Activated CD8-positive, alpha-beta T cell treated with anti-CD3 and anti-CD28 coated beads for 36 hours (primary cell): ENCODE measurements at regions not wholly inside any gene's neighbourhood (a gene's known extent, or its start where the extent isn't known, plus 50 kb on each side); places are given as distances from the start of the nearest gene placed in this dataset.

Source experiments
- ATAC-seq: fragments of 200-7000 bp; cut with Tn5 transposase; one replicate; pipeline ENCODE4 v1.10.0; 2021; ENCODE audit warnings: mild to moderate bottlenecking, moderate library complexity
- CTCF ChIA-PET: fragments of 350-600 bp; sonication (Branson Sonifier 250); formaldehyde crosslinking; loops from one replicate; lab custom pipeline; 2021; ENCODE audit warnings: antibody characterized with exemption; lab: Charles Lee
- POLR2A ChIA-PET: fragments of 350-600 bp; sonication (Branson Sonifier 250); formaldehyde crosslinking; loops from one replicate; lab custom pipeline; 2021; ENCODE audit warnings: antibody characterized with exemption; lab: Charles Lee
- DNase-seq: peaks from one replicate; pipeline ENCODE4 v3.0.0-alpha.2; 2020
- H3K27ac Mint-ChIP-seq: one replicate; pipeline ENCODE4 v1.8.0; 2021; ENCODE audit warnings: mild to moderate bottlenecking, mixed read lengths
- H3K27me3 Mint-ChIP-seq: one replicate; pipeline ENCODE4 v1.8.0; 2021; ENCODE audit warnings: mixed read lengths
- H3K36me3 Mint-ChIP-seq: one replicate; pipeline ENCODE4 v1.8.0; 2021; ENCODE audit warnings: low read depth, mixed read lengths
- H3K4me1 Mint-ChIP-seq: one replicate; pipeline ENCODE4 v1.8.0; 2021; ENCODE audit warnings: low read depth, mixed read lengths
- H3K4me3 Mint-ChIP-seq: one replicate; pipeline ENCODE4 v1.8.0; 2021; ENCODE audit warnings: mild to moderate bottlenecking, moderate library complexity, mixed read lengths
- H3K9me3 Mint-ChIP-seq: one replicate; pipeline ENCODE4 v1.8.0; 2021; ENCODE audit warnings: mixed read lengths
- CTCF ChIP-seq: fragments of 200-600 bp; IDR thresholded peaks from one replicate; pipeline ENCODE4 v1.8.0; 2022; ENCODE audit warnings: antibody characterized with exemption, mild to moderate bottlenecking
- intact Hi-C: fragments of 100-400 bp; cut with micrococcal nuclease; formaldehyde crosslinking; loops from one replicate; pipeline ENCODE4 v1.10.0; 2022

DNA sequence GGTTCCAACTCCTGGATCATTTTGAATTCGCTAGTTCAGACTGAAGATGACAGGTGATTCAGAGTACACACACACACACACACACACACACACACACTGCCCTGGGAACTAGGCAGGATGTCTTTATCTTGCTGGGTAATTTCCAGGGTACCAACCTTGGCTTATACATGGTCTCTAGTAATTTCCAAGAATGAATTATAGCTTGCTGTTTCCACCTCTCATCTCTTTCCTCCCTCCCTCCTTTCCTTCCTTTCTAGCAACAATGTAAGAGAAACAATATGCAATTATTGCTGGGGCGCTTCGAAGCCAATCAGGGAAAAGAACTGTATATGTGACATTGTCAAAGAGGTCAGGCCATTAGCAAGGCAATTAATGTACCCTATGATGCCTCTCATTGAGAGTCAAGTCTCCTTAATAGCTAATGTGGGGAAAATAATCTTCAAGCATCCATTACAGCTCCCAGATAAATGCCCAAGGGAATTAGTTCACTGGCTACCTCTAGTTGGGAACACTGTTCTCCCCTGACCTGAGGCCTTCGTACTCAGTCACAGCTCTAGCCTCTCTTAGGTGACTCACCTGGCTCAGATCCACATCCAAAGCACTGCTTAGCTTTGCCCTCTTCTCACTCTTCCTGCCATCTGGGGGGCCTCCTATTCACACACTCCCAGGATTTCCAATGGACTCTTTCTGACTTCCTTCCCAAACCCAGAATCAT is 311.5 kb downstream of the PPP1R2C start:
- DNase-seq = no peak
- intact Hi-C loops = no loop called here
- ChIA-PET POLR2A (no interaction called here), CTCF (no interaction called here)
- Mint-ChIP-seq H3K4me1 (no peaks in the 10 kb centered on the region), H3K36me3 (no peaks in the 10 kb centered on the region), H3K27me3 (no peaks in the 10 kb centered on the region), H3K27ac (no peak overlapping the region), H3K4me3 (no peak overlapping the region), H3K9me3 (no peaks in the 10 kb centered on the region)
- no peak for ATAC-seq
- TF ChIP-seq CTCF = no peak

- ChIA-PET CTCF (no interaction called here), POLR2A (no interaction called here)
- intact Hi-C loops = no loop called here
- no peaks in the 10 kb centered on the region for H3K4me1 Mint-ChIP-seq
- no peak overlapping the region for H3K4me3 Mint-ChIP-seq
- no peaks in the 10 kb centered on the region for H3K9me3 Mint-ChIP-seq
- H3K36me3 Mint-ChIP-seq = no peaks in the 10 kb centered on the region
- DNase-seq = no peak
- H3K27ac Mint-ChIP-seq = no peak overlapping the region
- no peak for TF ChIP-seq CTCF
- H3K27me3 Mint-ChIP-seq = no peaks in the 10 kb centered on the region
- no peak for ATAC-seq
Observed at GRCh38 chrX:42465821-42466220, 312.1 kb downstream of the PPP1R2C start.

GRCh38 chrX:42463706-42464490 is 314.1 kb downstream of the PPP1R2C start:
- H3K27ac Mint-ChIP-seq = no peak overlapping the region
- no peaks in the 10 kb centered on the region for H3K4me1 Mint-ChIP-seq
- H3K27me3 Mint-ChIP-seq = no peaks in the 10 kb centered on the region
- POLR2A ChIA-PET = no interaction called here
- H3K36me3 Mint-ChIP-seq = no peaks in the 10 kb centered on the region
- CTCF ChIA-PET = no interaction called here
- intact Hi-C loops = no loop called here
- DNase-seq = no peak
- TF ChIP-seq CTCF = no peak
- H3K9me3 Mint-ChIP-seq = no peaks in the 10 kb centered on the region
- no peak overlapping the region for H3K4me3 Mint-ChIP-seq
- no peak for ATAC-seq

DNA sequence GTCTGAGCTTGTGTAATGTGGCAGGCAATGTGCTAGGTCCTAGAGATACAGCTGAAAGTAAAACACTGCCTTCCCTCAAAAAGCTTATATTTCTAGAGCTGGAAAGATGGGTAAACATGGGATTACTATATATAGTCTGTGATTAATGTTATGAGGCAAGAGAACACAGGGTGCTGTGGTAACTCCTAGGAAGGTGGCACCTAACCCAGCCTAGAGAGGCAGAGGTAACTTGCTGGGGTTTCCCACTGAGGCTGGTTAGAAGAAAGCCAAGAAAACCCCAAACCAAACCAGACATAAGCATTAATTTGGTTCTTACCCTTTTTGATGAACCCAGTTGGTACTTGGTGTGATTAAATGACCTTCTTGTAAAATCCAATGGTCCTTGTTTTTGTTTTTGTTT is 315.0 kb downstream of the PPP1R2C start:
- DNase-seq (no peak), ATAC-seq (no peak)
- Mint-ChIP-seq H3K9me3 (no peaks in the 10 kb centered on the region), H3K27ac (no peak overlapping the region), H3K4me3 (no peak overlapping the region), H3K4me1 (no peaks in the 10 kb centered on the region), H3K27me3 (no peaks in the 10 kb centered on the region), H3K36me3 (no peaks in the 10 kb centered on the region)
- intact Hi-C loops = no loop called here
- TF ChIP-seq CTCF = no peak
- CTCF ChIA-PET = no interaction called here
- POLR2A ChIA-PET = no interaction called here

DNA sequence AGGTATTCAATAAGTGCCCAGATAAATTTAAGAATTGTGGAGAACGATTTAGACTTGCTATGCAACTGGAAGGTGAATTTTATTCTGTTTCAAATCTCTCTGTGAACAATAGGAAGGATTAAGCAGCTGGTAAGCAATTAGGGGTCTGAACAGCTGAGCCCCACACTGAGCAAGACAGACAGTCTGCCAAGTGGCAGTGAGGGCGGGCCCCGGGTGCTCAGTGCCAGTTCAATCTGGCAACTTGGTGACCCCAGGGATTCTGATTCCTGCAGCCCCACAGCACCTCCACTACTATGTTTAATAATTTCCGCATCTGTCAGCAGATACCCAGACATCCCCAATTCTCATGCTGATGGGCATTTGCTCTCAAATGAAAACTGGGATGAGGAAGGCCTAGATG is 317.3 kb downstream of the PPP1R2C start:
- no peaks in the 10 kb centered on the region for H3K9me3 Mint-ChIP-seq
- intact Hi-C loops = no loop called here
- ATAC-seq = no peak
- CTCF ChIA-PET = no interaction called here
- H3K27me3 Mint-ChIP-seq = no peaks in the 10 kb centered on the region
- TF ChIP-seq CTCF = no peak
- H3K4me3 Mint-ChIP-seq = no peak overlapping the region
- H3K27ac Mint-ChIP-seq = no peak overlapping the region
- no peak for DNase-seq
- POLR2A ChIA-PET = no interaction called here
- no peaks in the 10 kb centered on the region for H3K36me3 Mint-ChIP-seq
- H3K4me1 Mint-ChIP-seq = no peaks in the 10 kb centered on the region
